Activated T-helper 9 cell treated with anti-CD3 and anti-CD28 coated beads, Interleukin-2, amount 50 U/mL, for 16 hours (primary cell): ENCODE measurements at regions not wholly inside any gene's neighbourhood (a gene's known extent, or its start where the extent isn't known, plus 50 kb on each side); places are given as distances from the start of the nearest gene placed in this dataset.
"Not testable (repeated sequence)": the region's sequence is repeated elsewhere in the genome, so short reads cannot be mapped to it uniquely, and the experiment has no call there.

Experiments used
- DNase-seq: peaks from one replicate; pipeline ENCODE4 v3.0.0-alpha.2; 2020; ENCODE audit warnings: low read depth

DNA sequence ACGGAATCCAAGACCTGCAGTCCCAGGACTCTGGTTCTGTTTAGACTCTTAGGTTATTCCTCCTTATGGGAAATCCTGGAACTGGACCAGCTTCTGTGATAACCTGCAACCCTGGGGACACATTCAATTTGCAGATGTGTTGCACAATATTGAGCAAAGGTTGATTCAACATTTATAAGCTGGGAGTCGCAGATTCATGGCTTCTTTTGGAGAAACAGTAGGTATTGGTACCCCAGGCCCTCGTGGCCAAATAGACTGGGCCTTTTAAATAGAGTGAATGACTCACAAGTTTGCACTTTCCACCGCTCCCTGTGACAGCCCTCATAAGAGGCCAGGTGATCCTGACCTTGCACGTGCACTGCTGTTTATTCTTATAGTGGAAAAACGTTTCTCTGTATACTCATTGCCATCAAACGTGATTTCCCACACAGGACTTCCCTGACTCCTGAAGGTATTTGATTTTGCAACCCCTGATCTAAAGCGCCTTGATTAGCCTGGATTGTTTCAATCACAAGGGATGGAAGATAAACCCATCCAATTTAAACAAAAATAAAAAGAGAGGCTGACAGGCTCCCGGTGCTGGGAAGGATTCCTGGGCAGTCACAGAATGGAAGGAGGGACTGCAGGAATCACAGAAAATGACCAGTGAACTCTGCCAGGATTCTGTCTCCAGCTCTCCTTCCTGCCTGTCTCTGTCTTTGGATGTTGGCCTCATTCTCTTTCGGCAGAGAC is 98.0 kb downstream of the VCPKMT start:
- no peak for DNase-seq

DNA sequence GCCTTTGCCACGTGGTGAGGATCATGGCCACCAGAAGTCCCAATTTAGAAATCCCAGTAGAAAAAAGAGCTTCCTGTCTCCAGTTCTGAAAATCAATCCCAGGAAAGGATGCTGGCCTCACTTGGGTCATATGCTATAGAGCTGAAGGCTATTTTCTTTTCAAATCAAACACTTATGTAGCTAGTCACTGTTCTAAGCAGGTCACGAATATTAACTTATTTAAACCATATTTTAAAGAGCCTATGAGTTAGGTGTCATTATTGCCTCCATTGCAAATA is 97.5 kb downstream of the VCPKMT start:
- no peak for DNase-seq

DNA sequence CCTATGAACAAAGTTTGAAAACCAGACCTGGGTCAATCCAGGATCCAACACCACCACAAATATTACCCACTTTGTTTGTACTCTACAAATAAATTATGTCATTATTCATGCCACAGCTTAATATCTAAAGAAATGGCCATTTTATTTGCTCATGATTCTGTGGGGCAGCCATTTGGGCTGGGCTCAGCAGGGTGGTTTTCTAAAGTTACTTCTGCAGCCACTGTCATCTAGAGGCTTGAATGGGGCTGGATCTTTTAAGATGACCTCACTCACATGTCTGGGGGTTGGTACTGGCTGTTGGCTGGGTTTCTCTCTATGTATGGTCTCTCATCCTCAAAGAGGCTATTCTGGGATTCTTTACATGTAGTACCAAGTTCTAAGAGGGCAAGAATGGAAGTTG is 96.2 kb downstream of the VCPKMT start:
- no peak for DNase-seq

DNA sequence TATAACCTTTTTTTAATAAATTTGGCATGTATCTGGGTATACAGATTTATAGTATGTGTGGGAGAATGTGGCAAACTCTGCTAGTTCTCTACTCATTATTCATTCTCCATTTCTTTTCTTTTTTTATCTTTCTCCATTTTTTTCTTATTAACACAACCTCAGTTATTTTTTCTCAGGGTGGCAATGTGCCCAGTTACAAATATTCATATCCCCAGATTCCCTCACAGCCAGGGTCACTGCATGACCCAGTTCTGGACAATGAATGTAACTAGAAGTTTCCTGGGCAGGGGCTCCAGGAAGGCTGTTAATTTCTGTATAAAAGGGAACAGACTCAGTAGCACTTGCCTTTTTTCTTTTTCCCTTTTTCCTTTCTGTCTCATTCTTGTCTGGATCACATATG is 95.6 kb downstream of the VCPKMT start:
- DNase-seq = no peak

DNA sequence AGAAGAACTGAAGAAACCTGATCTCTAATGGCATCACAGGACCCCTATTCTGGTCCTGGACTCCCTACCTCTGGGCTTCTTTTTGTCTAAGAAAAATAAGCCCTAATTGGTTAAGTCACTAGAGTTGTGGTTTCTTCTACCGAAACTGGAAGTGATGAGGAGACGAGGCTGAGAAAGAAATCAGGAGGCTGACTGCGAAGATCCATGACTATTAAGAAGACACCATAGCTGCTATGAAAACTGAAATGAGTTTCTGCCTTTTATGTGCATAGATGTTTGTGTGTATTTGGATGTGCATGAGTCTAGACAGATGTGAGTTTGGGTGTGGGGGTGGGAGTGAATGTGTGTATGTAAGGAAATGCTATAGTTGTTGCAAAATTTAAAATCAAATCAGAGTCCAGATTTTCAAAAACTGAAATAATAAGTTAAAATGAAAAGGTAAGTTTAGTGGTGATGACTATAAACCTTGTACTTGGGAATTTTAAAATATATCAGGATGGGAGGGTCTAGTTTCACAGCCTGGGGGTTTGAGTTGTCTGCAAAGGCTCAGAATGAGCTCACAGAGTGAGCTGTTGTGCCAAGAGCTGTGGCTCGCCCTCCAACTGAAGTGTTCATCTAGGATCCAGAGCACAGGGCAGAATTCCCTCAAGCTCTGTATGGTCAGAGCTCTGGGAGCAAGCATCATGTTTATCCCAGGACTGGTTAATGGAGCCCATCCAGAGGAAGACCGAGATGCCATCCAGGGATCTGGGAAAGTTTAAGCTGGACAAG is 94.9 kb downstream of the VCPKMT start:
- DNase-seq = no peak

DNA sequence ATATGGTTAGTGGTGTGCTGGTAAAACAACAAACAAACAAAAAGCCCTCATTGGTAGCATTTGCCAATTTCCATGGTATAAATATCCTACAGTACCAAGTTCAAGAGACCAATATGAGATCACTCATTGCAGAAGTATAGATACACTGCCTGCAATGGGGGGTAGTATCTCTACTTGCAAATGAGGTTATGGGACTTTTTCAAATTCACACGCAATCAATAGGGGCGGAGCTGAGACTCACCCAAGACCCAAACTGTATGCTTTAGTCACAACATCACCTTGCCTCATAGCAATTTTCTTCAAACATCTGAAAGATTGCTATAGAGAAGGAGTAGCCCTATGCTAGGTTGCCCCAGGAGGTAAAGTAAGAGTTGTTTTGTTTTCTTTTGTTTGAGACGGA is 93.7 kb downstream of the VCPKMT start:
- DNase-seq = no peak

DNA sequence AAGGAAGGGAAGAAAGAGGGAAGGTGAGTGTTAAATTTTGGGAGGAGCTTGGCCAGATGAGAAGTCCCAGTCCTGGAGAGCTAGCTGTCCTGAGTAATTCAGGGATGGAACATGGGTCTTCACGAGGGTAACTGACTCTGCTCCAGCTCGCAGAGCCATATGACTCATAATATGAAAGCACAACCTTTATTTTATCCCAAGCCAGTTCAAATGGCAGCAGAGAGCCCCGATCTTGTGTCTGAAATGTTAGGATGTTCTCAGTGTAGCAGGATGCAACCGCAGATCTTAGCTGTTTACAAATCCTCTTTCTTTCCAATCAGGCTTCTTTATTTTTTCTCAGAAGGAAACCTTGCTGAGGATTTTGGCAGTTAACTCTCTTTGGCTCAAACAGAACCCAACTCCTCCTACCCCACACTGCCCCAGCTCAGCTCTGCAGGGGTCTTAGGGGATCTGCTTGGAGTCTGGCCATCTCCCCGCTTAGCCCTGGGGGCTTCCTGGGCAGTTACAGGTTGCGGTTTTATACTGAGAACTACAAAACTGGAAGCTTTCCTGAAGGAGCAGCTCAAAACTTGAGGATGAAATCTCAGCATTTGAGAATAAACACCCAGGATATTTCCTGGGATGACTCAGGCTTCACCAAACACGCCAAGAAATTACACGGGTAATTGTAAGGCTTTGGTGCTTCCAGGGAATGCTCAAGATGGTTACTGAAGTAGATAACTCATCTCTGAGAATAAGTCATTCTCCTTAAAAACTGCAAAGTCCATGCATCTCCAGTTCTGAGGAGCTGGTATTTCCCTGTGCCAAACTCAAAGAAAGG is 92.5 kb downstream of the VCPKMT start:
- DNase-seq = no peak

DNA sequence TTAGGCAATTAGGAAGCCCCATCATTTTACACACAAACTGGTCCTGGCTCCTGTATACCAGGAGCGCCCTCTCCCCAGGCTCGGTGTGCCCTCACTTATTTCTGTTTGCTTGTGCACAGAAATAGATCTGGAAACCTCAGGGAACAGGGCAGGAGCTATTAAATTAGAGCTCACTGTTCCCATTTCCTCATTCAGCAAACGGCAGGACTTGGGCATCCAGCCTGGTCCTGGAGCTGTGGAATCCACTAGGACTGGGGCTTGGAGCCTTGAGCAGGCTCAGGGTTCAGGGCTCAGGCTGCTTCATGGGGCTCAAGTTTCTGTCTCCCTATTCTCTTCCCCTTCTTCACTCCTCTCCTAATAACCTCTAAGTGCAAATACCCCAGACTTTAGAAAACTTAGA is 91.3 kb downstream of the VCPKMT start:
- no peak for DNase-seq

DNA sequence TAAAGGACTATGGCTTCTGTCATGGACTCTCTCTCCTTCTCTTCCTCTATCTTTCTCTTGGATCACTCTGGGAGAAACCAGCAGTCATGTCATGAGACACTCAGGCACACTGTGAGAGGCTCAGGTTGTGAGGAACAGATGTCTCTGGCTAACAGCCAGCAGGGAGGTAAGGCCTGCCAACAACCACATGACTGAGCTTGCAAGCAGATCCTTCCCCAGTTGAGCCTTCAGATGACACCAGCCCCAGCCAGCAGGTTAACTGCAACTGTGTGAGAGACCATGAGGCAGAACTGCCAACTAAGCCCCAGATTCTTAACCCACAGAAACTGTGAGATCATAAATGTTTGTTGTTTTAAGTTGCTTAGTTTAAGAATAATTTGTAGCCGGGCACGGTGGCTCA is 90.6 kb downstream of the VCPKMT start:
- DNase-seq = no peak

DNA sequence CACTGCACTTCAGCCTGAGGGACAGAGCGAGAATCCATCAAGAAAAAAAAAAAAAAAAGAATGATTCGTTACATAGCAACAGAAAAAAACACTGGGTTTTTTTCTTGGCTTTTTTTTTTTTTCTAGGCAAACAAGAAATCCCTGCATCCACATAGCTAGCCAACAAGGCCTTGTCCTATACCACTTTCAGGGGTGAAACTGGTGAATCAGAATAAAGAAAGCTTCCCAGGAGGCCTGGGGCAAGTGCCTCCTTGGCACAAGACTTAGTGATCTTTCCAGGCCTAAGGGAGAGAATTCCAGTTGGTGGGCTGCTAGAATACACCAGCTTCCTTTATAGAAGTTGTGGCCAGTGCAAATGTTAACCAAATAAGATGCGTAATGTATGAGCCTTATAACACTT is 90.0 kb downstream of the VCPKMT start:
- no peak for DNase-seq

DNA sequence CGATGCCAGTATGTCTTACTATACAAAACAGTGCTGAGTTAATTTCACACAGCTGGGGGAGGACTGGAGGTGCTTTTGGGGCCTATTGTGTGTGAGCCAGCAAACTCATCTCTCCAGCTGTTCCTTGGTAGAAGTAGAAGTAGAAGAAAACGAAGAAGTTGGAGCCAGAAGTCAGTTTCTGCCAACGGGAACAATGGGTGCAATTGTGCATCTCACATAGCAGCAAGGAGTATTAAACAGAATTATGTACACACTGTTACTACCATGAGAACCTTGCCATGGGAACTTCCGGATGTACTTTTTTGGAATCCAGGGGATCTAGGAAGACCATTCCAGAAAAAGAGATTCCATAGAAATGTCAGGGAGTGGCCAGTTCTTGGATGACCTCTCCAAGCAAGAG is 88.6 kb downstream of the VCPKMT start:
- no peak for DNase-seq

DNA sequence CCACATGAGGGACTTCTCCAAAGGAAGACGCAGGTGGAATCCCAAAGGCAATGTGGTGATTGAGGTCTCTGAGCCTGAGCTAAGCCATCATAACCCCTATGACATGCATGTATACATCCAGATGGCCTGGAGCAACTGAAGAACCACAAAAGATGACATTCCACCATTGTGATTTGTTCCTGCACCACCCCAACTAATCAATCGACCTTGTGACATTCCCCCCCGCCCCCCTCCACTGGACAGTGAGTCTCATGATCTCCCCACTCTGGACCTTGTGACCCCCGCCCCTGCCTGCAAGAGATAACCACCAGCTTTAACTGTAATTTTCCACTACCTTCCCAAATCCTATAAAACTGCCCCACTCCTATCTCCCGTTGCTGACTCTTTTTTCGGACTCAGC is 87.9 kb downstream of the VCPKMT start:
- no peak for DNase-seq

DNA sequence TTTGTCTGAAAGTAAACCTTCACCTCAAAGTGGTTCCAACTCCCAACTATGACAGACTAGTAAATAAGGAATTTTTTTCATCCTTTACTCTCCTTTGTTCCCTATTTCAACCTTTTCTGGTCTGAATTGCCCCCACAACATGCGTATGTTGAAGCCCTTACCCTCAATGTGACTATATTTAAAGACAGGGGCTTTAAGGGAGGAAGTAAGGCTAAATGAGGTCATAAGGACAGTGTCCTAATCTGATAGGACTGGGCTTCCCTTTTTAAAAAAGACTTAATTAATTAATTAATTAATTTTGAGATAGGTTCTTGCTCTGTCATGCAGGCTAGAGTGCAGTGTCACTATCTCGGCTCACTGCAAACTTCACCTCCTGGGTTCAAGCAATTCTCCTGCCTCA is 86.3 kb downstream of the VCPKMT start:
- no peak for DNase-seq

DNA sequence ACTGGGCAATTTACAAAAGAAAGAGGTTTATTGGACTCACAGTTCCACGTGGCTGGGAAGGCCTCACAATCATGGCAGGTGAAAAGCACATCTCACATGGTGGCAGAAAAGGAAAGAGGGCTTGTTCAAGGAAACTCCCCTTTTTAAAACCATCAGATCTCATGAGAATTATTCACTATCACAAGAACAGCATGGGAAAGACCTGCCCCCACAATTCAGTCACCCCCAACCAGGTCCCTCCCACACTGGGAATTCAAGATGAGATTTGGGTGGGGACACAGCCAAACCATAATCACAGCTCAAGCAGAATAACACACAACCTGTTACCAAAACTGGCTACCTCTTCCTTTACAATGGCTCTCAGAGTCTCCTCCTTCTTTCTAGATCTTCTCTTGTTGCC is 85.5 kb downstream of the VCPKMT start:
- DNase-seq = not testable (repeated sequence)

DNA sequence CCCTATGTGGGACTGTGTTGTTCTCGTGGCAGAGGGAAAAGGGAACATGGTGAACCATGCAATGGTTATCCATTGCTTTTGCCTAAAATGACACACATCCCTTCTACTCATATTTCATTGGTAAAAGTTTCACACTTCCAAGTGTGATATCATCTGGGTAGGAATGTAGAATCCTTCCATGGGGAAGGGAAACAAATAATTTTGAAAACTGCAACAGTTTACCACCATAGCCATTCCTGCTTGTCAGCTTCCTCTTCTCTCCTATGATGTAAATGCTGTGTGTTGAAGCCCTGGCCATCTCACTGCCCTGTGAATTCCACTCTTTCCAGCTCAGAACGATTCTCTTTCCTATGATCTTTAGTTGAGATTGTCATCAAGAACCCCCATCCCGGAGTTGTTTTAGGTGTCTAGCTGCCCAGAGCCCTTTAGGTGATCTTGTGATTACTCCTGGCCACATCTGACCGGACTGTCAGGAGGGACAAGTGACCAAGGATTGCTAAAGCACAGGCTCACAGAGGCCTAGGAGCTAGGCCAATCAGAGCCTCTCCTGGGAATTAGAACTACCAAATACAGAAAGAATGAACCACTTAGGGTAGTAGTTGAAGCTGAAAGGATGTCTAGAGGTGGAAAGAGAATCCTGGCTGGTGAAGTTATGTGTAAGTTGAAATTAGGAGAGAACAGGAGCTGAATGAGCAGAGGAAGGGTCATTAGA is 84.6 kb downstream of the VCPKMT start:
- no peak for DNase-seq

DNA sequence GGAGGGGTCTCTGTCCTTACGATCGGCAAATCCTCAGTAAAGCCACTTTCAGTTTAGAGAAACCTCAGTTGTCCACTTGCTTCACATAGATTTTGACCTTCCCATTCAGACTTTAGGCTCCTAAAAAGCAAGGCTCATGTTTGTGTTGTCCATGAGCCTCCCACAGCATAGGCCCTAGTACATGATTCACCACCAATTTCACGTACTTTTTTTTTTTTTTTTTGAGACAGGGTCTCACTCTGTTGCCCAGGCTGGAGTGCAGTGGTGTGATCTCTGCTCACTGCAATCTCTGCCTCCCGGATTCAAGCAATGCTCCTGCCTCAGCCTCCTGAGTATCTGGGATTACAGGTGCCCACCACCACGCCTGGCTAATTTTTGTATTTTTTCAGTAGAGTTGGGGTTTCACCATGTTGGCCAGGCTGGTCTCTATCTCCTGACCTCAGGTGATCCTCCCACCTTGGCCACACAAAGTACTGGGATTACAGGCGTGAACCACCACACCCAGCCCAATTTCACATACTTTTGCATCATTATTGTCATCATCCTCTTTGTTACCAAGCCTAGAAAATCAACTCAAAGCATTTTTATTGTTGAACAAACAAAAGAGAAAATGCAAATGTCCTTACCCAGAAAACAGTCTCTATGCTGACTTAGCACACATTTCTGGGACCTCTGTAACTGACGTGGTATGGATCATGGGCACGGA is 83.8 kb downstream of the VCPKMT start:
- DNase-seq = not testable (repeated sequence)

DNA sequence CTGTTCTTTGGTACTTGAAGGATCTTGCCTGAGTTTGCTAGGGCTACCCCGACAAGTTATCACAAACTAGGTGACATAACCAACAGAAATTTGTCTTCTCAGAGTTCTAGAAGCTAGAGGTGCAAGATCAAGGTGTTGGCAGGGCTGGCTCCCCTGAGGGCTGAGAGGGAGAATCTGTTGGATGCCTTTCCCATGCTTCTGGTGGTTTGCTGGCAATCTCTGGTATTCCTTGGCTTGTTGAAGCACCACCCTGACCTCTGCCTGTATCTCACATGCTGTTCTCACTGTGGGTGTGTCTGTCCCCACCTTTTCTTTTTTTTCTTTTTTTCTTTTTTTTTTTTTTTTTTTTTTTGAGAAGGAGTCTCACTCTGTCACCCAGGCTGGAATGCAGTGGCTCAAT is 81.2 kb downstream of the VCPKMT start:
- no peak for DNase-seq

DNA sequence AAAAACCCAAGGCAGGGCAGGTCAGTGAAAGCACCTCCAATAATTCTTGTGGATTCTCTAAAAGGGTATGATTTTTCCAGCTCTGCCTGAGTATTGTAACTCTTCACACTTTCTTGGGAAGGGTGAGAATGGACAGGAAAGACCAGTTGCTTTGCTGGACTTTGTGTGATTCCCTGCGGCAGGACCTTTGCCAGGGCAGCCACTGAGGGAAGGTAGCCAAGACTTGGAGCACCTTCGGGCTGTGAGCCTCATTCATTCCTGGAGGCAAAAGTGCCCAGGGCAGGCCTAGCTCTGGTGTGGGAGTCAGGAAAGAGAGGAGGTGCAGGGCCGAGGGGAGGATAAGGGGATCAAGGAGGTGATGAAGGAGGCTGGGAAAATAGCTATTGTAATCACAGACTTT is 80.2 kb downstream of the VCPKMT start:
- DNase-seq = no peak

DNA sequence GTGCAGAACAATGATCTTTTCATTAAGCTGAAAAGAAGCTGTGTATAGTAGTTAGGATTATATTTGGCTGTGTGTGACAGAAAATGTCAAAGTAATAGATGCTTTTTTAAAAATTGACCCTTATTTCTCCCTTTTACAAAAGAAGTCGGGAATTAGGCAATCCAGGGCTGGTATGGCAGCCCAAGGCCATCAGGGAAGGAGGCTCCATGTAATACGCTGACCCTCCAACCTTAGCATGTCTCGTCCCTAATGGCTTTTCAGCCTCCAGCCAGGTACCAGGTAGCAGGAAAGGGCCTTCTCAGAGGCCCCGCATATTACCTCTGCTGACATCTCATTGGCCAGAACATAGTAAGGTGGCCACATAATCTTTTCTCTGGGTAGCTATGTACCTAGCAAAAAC is 79.7 kb downstream of the VCPKMT start:
- no peak for DNase-seq

DNA sequence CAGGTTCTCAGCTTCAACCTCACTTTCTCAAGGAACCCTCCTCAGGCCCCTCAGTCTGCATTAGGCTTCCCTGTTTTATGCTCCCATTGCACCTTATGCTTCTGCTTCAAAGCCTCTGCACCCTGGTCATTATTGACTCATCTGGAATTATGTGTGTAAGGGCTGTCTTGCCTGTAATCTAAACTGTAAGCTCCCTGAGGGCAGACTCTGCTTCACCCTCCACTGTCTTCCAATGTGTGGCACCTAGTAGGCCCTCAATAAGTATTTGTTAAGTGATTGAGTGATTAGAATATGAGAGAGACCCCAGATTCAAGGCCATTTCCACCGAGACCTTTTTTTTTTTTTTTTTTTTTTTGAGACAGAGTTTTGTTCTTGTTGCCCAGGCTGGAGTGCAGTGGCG is 79.1 kb downstream of the VCPKMT start:
- no peak for DNase-seq

DNA sequence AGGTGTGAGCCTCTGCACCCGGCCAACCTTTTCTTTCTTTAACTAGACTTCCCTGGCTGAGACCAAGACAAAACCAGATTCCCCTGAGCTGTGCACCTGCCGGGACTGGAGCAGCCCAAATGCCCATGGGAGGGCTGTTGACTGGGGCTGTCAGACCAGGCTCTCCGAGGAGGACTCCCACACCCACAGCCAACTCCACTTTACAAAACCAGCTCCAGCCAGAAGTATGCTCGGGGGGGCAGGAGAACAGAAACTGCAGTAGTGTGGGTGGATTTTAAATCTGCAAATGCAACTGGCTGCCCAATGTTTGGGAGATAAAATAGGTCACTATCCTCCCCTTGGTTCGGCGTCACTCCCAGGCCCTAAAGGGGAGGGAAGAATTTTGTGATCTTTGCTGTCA is 78.5 kb downstream of the VCPKMT start:
- no peak for DNase-seq
